ENCODE measurements at regions not wholly inside any gene's neighbourhood (a gene's known extent, or its start where the extent isn't known, plus 50 kb on each side); places are given as distances from the start of the nearest gene placed in this dataset.
"Not testable (repeated sequence)": the region's sequence is repeated elsewhere in the genome, so short reads cannot be mapped to it uniquely, and the experiment has no call there.

- DNase-seq (ENCODE audit: low read depth in 2 of 3, low spot score in 2 of 3): no peak
Measured at GRCh38 chr4:154164931-154165839, 326.4 kb downstream of the DCHS2 start.

GRCh38 chr4:154160519-154161301, 330.9 kb downstream of the DCHS2 start:
- no peak for DNase-seq (ENCODE audit: low read depth in 2 of 3, low spot score in 2 of 3)

- DNase-seq (ENCODE audit: low read depth in 2 of 3, low spot score in 2 of 3): no peak
Measured at GRCh38 chr4:154158361-154159155, 333.0 kb downstream of the DCHS2 start.

- no peak for DNase-seq (ENCODE audit: low read depth in 2 of 3, low spot score in 2 of 3)
Measured at GRCh38 chr4:154152546-154152945, 339.1 kb downstream of the DCHS2 start.

- not testable (repeated sequence) for DNase-seq (ENCODE audit: low read depth in 2 of 3, low spot score in 2 of 3)
Measured at GRCh38 chr4:154149236-154149635, 342.4 kb downstream of the DCHS2 start.

- DNase-seq (ENCODE audit: low read depth in 2 of 3, low spot score in 2 of 3): no peak
Measured at GRCh38 chr4:154143720-154144119, 347.9 kb downstream of the DCHS2 start.

GRCh38 chr4:154142664-154143063, 348.9 kb downstream of the DCHS2 start:
- no peak for DNase-seq (ENCODE audit: low read depth in 2 of 3, low spot score in 2 of 3)

- no peak for DNase-seq (ENCODE audit: low read depth in 2 of 3, low spot score in 2 of 3)
Measured at GRCh38 chr4:154140869-154141268, 350.7 kb downstream of the DCHS2 start.

- DNase-seq (ENCODE audit: low read depth in 2 of 3, low spot score in 2 of 3): no peak
Measured at GRCh38 chr4:154137320-154137905, 348.5 kb upstream of the SFRP2 start.

- no peak for DNase-seq (ENCODE audit: low read depth in 2 of 3, low spot score in 2 of 3)
Measured at GRCh38 chr4:154135576-154135975, 346.7 kb upstream of the SFRP2 start.

GRCh38 chr4:154132406-154132805, 343.5 kb upstream of the SFRP2 start:
- DNase-seq (ENCODE audit: low read depth in 2 of 3, low spot score in 2 of 3): no peak

GRCh38 chr4:154126276-154126675, 337.4 kb upstream of the SFRP2 start:
- no peak for DNase-seq (ENCODE audit: low read depth in 2 of 3, low spot score in 2 of 3)

GRCh38 chr4:154125340-154125739, 336.5 kb upstream of the SFRP2 start:
- no peak for DNase-seq (ENCODE audit: low read depth in 2 of 3, low spot score in 2 of 3)

GRCh38 chr4:154124539-154125255, 335.8 kb upstream of the SFRP2 start:
- DNase-seq (ENCODE audit: low read depth in 2 of 3, low spot score in 2 of 3): no peak

GRCh38 chr4:154123897-154124296, 335.0 kb upstream of the SFRP2 start:
- no peak for DNase-seq (ENCODE audit: low read depth in 2 of 3, low spot score in 2 of 3)

- no peak for DNase-seq (ENCODE audit: low read depth in 2 of 3, low spot score in 2 of 3)
Measured at GRCh38 chr4:154120690-154121345, 331.9 kb upstream of the SFRP2 start.

- no peak for DNase-seq (ENCODE audit: low read depth in 2 of 3, low spot score in 2 of 3)
Measured at GRCh38 chr4:154120006-154120676, 331.3 kb upstream of the SFRP2 start.

GRCh38 chr4:154119317-154119716, 330.4 kb upstream of the SFRP2 start:
- no peak for DNase-seq (ENCODE audit: low read depth in 2 of 3, low spot score in 2 of 3)

GRCh38 chr4:154117726-154118125, 328.8 kb upstream of the SFRP2 start:
- DNase-seq (ENCODE audit: low read depth in 2 of 3, low spot score in 2 of 3): not testable (repeated sequence)

Measured in activated CD8-positive, alpha-beta memory T cell treated with anti-CD3 and anti-CD28 coated beads for 48 hours (primary cell).